IMR-90 (cell line): ENCODE measurements at regions not wholly inside any gene's neighbourhood (a gene's known extent, or its start where the extent isn't known, plus 50 kb on each side); places are given as distances from the start of the nearest gene placed in this dataset.

Source experiments
- ATAC-seq: fragments of 200-7000 bp; cut with Tn5 transposase; 2 replicates; pipeline ENCODE4 v1.9.1; 2020; ENCODE audit warnings: low read depth, mild to moderate bottlenecking, moderate library complexity
- BruUV-seq: library from RNA; stranded (reverse); fragments of 400-500 nt; replicated peaks from 2 replicates; lab custom pipeline; 2021; lab: Mats Ljungman, UMichigan
- CTCF ChIA-PET: fragments of 300-600 bp; formaldehyde crosslinking; extraction: SDS; loops from one replicate; lab custom pipeline; 2021; ENCODE audit warnings: antibody characterized with exemption; lab: Yijun Ruan, JAX
- POLR2A ChIA-PET: fragments of 300-600 bp; sonication (Branson Sonifier 250); formaldehyde crosslinking; loops from one replicate; lab custom pipeline; 2022; ENCODE audit warnings: antibody characterized with exemption; ENCODE audit not compliant: unreplicated experiment; lab: Charles Lee
- DNase-seq: peaks from one replicate; pipeline ENCODE4 v3.0.0; 2013
- H2AFZ ChIP-seq: replicated peaks from 2 replicates; pipeline ENCODE3; 2013; ENCODE audit warnings: low read length, mild to moderate bottlenecking; ENCODE audit not compliant: poor library complexity
- H2AK5ac ChIP-seq: 2 replicates; pipeline ENCODE4 v1.6.1; 2013; ENCODE audit warnings: low read depth, low read length, inconsistent platforms
- H2AK9ac ChIP-seq: replicated peaks from 2 replicates; pipeline ENCODE3; 2013; ENCODE audit warnings: mild to moderate bottlenecking, low read depth, low read length, moderate library complexity; ENCODE audit not compliant: poor library complexity
- H2BK120ac ChIP-seq: 2 replicates; pipeline ENCODE4 v1.6.1; 2013; ENCODE audit warnings: low read depth, low read length, inconsistent platforms
- H2BK15ac ChIP-seq: 3 replicates; pipeline ENCODE4 v1.6.1; 2013; ENCODE audit warnings: low read depth, low read length, inconsistent platforms
- H2BK20ac ChIP-seq: 2 replicates; pipeline ENCODE4 v1.6.1; 2013; ENCODE audit warnings: low read depth, mild to moderate bottlenecking, inconsistent platforms, low read length, moderate library complexity
- H2BK5ac ChIP-seq: 2 replicates; pipeline ENCODE4 v1.6.1; 2013; ENCODE audit warnings: mild to moderate bottlenecking, low read depth, low read length, inconsistent platforms; ENCODE audit not compliant: poor library complexity, severe bottlenecking
- H3K14ac ChIP-seq: replicated peaks from 2 replicates; pipeline ENCODE4 v1.6.1; 2013; ENCODE audit warnings: low read depth, low read length, inconsistent platforms
- H3K18ac ChIP-seq: 2 replicates; pipeline ENCODE4 v1.6.1; 2013; ENCODE audit warnings: low read depth, low read length, control low read depth
- H3K23ac ChIP-seq: 2 replicates; pipeline ENCODE4 v1.6.1; 2013; ENCODE audit warnings: low read depth, low read length, inconsistent platforms
- H3K27ac ChIP-seq: 2 replicates; pipeline ENCODE4 v1.5.1; 2013; ENCODE audit warnings: mild to moderate bottlenecking, control low read depth, low read length; ENCODE audit not compliant: insufficient read depth
- H3K27me3 ChIP-seq: 2 replicates; pipeline ENCODE4 v1.6.1; 2013; ENCODE audit warnings: low read length; ENCODE audit not compliant: control insufficient read depth, insufficient read depth
- H3K36me3 ChIP-seq: 2 replicates; pipeline ENCODE4 v1.6.1; 2013; ENCODE audit warnings: low read length, mixed read lengths; ENCODE audit not compliant: control insufficient read depth, insufficient read depth
- H3K4ac ChIP-seq: 2 replicates; pipeline ENCODE4 v1.6.1; 2013; ENCODE audit warnings: low read depth, low read length, inconsistent platforms
- H3K4me1 ChIP-seq: 2 replicates; pipeline ENCODE4 v1.6.1; 2013; ENCODE audit warnings: low read length, mixed read lengths; ENCODE audit not compliant: control insufficient read depth, insufficient read depth
- H3K4me2 ChIP-seq: 2 replicates; pipeline ENCODE4 v1.6.1; 2013; ENCODE audit warnings: low read depth, mild to moderate bottlenecking, control low read depth, low read length, moderate library complexity
- H3K4me3 ChIP-seq: 2 replicates; pipeline ENCODE4 v1.5.1; 2013; ENCODE audit warnings: low read depth, mild to moderate bottlenecking, control low read depth, low read length, moderate library complexity; ENCODE audit not compliant: insufficient read depth
- H3K56ac ChIP-seq: 2 replicates; pipeline ENCODE4 v1.6.1; 2013; ENCODE audit warnings: low read length, inconsistent platforms; ENCODE audit not compliant: insufficient read depth; ENCODE audit errors: extremely low read depth
- H3K79me1 ChIP-seq, 2 experiments: 2 replicates each; pipeline ENCODE4 v1.6.1; 2013; ENCODE audit warnings: low read length in 2 of 2, inconsistent platforms in 1 of 2, low read depth in 1 of 2
- H3K9ac ChIP-seq: 2 replicates; pipeline ENCODE4 v1.6.1; 2013; ENCODE audit warnings: low read depth, low read length, control low read depth
- H3K9me1 ChIP-seq: 2 replicates; pipeline ENCODE4 v1.6.1; 2013; ENCODE audit warnings: low read length, inconsistent platforms; ENCODE audit not compliant: insufficient read depth
- H3K9me3 ChIP-seq: 2 replicates; pipeline ENCODE4 v1.6.1; 2013; ENCODE audit warnings: low read length; ENCODE audit not compliant: control insufficient read depth, insufficient read depth
- H4K20me1 ChIP-seq: 2 replicates; pipeline ENCODE4 v1.6.1; 2013; ENCODE audit warnings: low read length, inconsistent platforms; ENCODE audit not compliant: insufficient read depth
- H4K5ac ChIP-seq: 2 replicates; pipeline ENCODE4 v1.6.1; 2013; ENCODE audit warnings: mild to moderate bottlenecking, low read depth, low read length, control low read depth
- H4K8ac ChIP-seq, 2 experiments: 2 replicates each; pipeline ENCODE4 v1.6.1; 2013; ENCODE audit warnings: low read depth in 2 of 2, low read length in 2 of 2, control low read depth in 1 of 2, inconsistent platforms in 1 of 2
- H4K91ac ChIP-seq: 2 replicates; pipeline ENCODE4 v1.6.1; 2013; ENCODE audit warnings: low read depth, low read length, inconsistent platforms; ENCODE audit not compliant: insufficient read depth
- BHLHE40 ChIP-seq: fragments of 150-350 bp; IDR thresholded peaks from 2 replicates; pipeline ENCODE4 v1.6.1; 2016; ENCODE audit warnings: mild to moderate bottlenecking, low read depth, low read length
- FOS ChIP-seq: fragments of 150-350 bp; IDR thresholded peaks from 2 replicates; pipeline ENCODE4 v1.6.1; 2016; ENCODE audit warnings: low read depth, low read length
- MXI1 ChIP-seq: IDR thresholded peaks from 2 replicates; pipeline ENCODE4 v1.6.1; 2012; ENCODE audit warnings: low read depth, mild to moderate bottlenecking, low read length, moderate library complexity, borderline replicate concordance
- POLR2A ChIP-seq: IDR thresholded peaks from 2 replicates; pipeline ENCODE4 v1.6.1; 2012; ENCODE audit warnings: mild to moderate bottlenecking, low read depth, low read length
- RCOR1 ChIP-seq: IDR thresholded peaks from 2 replicates; pipeline ENCODE4 v1.6.1; 2012; ENCODE audit warnings: mild to moderate bottlenecking, low read length, improper control_type of control experiment; ENCODE audit not compliant: insufficient replicate concordance
- SMC3 ChIP-seq: fragments of 150-350 bp; IDR thresholded peaks from 2 replicates; pipeline ENCODE4 v1.6.1; 2016; ENCODE audit warnings: low read depth, mild to moderate bottlenecking, antibody characterized with exemption, low read length, moderate library complexity
- WGBS, 2 experiments: methylation state at CpG; one replicate each; pipeline versions ENCODE4 v1.1.5 to v1.1.7; 2013; ENCODE audit warnings: missing lambda C conversion rate in 2 of 2; ENCODE audit not compliant: insufficient read length in 1 of 2; ENCODE audit errors: extremely low coverage in 2 of 2; 5-methylcytosine and 5-hydroxymethylcytosine counted together
- dilution Hi-C: fragments of 300-500 bp; cut with HindIII; formaldehyde crosslinking; loops from one replicate; pipeline ENCODE4 v1.14.3; 2018; ENCODE audit warnings: low sequenced_read_pairs; ENCODE audit not compliant: unreplicated experiment
- in situ Hi-C: fragments of 300-500 bp; cut with MboI; formaldehyde crosslinking; loops from 3 replicates; pipeline ENCODE4 v1.14.3; 2019; ENCODE audit warnings: low sequenced_read_pairs, inconsistent platforms, mixed read lengths
- intact Hi-C: fragments of 100-400 bp; cut with micrococcal nuclease; formaldehyde crosslinking; loops from 2 replicates; pipeline ENCODE4 v1.10.0; 2022
- TF ChIP-seq, protein P1 (sequence below): fragments of 150-350 bp; IDR thresholded peaks from 2 replicates; pipeline ENCODE4 v1.6.1; 2017; ENCODE audit warnings: mild to moderate bottlenecking, antibody characterized with exemption, low read length, low read depth
- TF ChIP-seq, protein P2 (sequence below): conservative IDR thresholded peaks from 2 replicates; pipeline ENCODE4 v1.5.1; 2012; ENCODE audit warnings: mild to moderate bottlenecking, low read depth, low read length, improper control_type of control experiment
- TF ChIP-seq, protein P3 (sequence below): fragments of 150-350 bp; IDR thresholded peaks from 2 replicates; pipeline ENCODE4 v1.6.1; 2016; ENCODE audit warnings: low read depth, mild to moderate bottlenecking, low read length, moderate library complexity, borderline replicate concordance

DNA sequence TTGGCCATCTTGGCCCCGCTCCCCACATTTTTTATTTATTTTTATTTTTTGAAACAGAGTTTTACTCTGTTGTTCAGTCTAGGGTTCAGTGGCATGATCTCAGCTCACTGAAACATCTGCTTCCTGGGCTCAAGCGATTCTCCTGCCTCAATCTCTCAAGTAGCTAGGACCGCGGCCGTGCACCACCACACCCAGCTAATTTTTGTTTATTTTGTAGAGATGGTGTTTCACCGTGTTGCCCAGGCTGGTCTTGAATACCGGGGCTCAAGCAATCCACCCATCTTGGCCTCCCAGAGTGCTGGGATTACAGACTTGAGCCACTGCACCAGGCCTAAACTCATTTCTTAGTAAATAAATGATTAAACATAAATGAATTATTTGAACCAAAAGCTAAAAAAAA is 322.0 kb upstream of the LCORL start:
- no peak overlapping the region for H2BK20ac ChIP-seq
- H4K8ac ChIP-seq, result no peak overlapping the region
- no peak overlapping the region for H4K91ac ChIP-seq
- no peaks in the 10 kb centered on the region for H3K79me1 ChIP-seq
- no peak overlapping the region for H3K4ac ChIP-seq
- dilution Hi-C loops (no loop called here), intact Hi-C loops (no loop called here), in situ Hi-C loops (no loop called here)
- H3K36me3 ChIP-seq, result no peaks in the 10 kb centered on the region
- WGBS, 2 experiments, result no CpG with 5 or more reads among the region's 7 CpGs
- no peak overlapping the region for H3K4me3 ChIP-seq
- H3K14ac ChIP-seq, result no peak overlapping the region
- peaks cover 9% of the 10 kb centered on the region for H3K9me3 ChIP-seq
- H3K4me1 ChIP-seq, result no peaks in the 10 kb centered on the region
- no peaks in the 10 kb centered on the region for H3K27me3 ChIP-seq
- H2AFZ ChIP-seq, result no peak overlapping the region
- DNase-seq (no peak), ATAC-seq (no peak)
- no peak overlapping the region for H3K27ac ChIP-seq
- no peak overlapping the region for H4K5ac ChIP-seq
- H2AK9ac ChIP-seq, result no peak overlapping the region
- H2BK120ac ChIP-seq, result no peak overlapping the region
- TF ChIP-seq FOS, result no peak
- TF ChIP-seq BHLHE40, result no peak
- TF ChIP-seq, protein P1, sequence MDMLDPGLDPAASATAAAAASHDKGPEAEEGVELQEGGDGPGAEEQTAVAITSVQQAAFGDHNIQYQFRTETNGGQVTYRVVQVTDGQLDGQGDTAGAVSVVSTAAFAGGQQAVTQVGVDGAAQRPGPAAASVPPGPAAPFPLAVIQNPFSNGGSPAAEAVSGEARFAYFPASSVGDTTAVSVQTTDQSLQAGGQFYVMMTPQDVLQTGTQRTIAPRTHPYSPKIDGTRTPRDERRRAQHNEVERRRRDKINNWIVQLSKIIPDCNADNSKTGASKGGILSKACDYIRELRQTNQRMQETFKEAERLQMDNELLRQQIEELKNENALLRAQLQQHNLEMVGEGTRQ, result no peak
- TF ChIP-seq POLR2A, result no peak
- TF ChIP-seq MXI1, result no peak
- TF ChIP-seq, protein P2, sequence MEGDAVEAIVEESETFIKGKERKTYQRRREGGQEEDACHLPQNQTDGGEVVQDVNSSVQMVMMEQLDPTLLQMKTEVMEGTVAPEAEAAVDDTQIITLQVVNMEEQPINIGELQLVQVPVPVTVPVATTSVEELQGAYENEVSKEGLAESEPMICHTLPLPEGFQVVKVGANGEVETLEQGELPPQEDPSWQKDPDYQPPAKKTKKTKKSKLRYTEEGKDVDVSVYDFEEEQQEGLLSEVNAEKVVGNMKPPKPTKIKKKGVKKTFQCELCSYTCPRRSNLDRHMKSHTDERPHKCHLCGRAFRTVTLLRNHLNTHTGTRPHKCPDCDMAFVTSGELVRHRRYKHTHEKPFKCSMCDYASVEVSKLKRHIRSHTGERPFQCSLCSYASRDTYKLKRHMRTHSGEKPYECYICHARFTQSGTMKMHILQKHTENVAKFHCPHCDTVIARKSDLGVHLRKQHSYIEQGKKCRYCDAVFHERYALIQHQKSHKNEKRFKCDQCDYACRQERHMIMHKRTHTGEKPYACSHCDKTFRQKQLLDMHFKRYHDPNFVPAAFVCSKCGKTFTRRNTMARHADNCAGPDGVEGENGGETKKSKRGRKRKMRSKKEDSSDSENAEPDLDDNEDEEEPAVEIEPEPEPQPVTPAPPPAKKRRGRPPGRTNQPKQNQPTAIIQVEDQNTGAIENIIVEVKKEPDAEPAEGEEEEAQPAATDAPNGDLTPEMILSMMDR, result no peak
- TF ChIP-seq, protein P3, sequence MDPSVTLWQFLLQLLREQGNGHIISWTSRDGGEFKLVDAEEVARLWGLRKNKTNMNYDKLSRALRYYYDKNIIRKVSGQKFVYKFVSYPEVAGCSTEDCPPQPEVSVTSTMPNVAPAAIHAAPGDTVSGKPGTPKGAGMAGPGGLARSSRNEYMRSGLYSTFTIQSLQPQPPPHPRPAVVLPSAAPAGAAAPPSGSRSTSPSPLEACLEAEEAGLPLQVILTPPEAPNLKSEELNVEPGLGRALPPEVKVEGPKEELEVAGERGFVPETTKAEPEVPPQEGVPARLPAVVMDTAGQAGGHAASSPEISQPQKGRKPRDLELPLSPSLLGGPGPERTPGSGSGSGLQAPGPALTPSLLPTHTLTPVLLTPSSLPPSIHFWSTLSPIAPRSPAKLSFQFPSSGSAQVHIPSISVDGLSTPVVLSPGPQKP, result no peak
- TF ChIP-seq SMC3, result no peak
- TF ChIP-seq RCOR1, result no peak
- no peak overlapping the region for H3K23ac ChIP-seq
- H4K20me1 ChIP-seq, result no peaks in the 10 kb centered on the region
- H3K56ac ChIP-seq, result no peak overlapping the region
- no TSS peak for BruUV-seq
- no peak overlapping the region for H3K4me2 ChIP-seq
- ChIA-PET CTCF (no interaction called here), POLR2A (no interaction called here)
- no peak overlapping the region for H2AK5ac ChIP-seq
- H3K9me1 ChIP-seq, result no peaks in the 10 kb centered on the region
- no peak overlapping the region for H3K18ac ChIP-seq
- H2BK5ac ChIP-seq, result no peak overlapping the region
- H2BK15ac ChIP-seq, result no peak overlapping the region
- no peak overlapping the region for H3K9ac ChIP-seq
